Loucy (cell line): ENCODE measurements at regions not wholly inside any gene's neighbourhood (a gene's known extent, or its start where the extent isn't known, plus 50 kb on each side); places are given as distances from the start of the nearest gene placed in this dataset.

Source experiments
- H2AFZ ChIP-seq: fragments of 200-600 bp; sonication (generic); 2 replicates; pipeline ENCODE4 v1.6.0; 2016; ENCODE audit warnings: antibody characterized with exemption, mild to moderate bottlenecking, low read length, moderate library complexity
- H3F3A ChIP-seq: fragments of 200-600 bp; 2 replicates; pipeline ENCODE4 v1.6.0; 2016; ENCODE audit warnings: antibody characterized with exemption, low read depth, mild to moderate bottlenecking
- H3K27me3 ChIP-seq: fragments of 200-600 bp; sonication (generic); 2 replicates; pipeline ENCODE4 v1.6.1; 2014; ENCODE audit warnings: low read length, mild to moderate bottlenecking; ENCODE audit not compliant: insufficient read depth, poor library complexity, severe bottlenecking
- H3K36me3 ChIP-seq: fragments of 200-600 bp; sonication (generic); 2 replicates; pipeline ENCODE4 v1.6.1; 2016; ENCODE audit warnings: low read length; ENCODE audit not compliant: insufficient read depth
- H3K4me1 ChIP-seq: fragments of 200-600 bp; sonication (generic); 2 replicates; pipeline ENCODE4 v1.5.1; 2014; ENCODE audit warnings: low read length, mild to moderate bottlenecking; ENCODE audit not compliant: insufficient read depth, poor library complexity, severe bottlenecking
- H3K4me2 ChIP-seq: fragments of 200-600 bp; sonication (generic); 2 replicates; pipeline ENCODE4 v1.6.0; 2014; ENCODE audit warnings: antibody characterized with exemption, low read length, low read depth, mild to moderate bottlenecking; ENCODE audit not compliant: poor library complexity, severe bottlenecking
- H3K4me3 ChIP-seq: fragments of 200-600 bp; sonication (generic); 2 replicates; pipeline ENCODE4 v1.5.1; 2014; ENCODE audit warnings: low read length, mild to moderate bottlenecking, mixed read lengths; ENCODE audit not compliant: poor library complexity, severe bottlenecking
- H3K79me2 ChIP-seq: fragments of 200-600 bp; sonication (generic); 2 replicates; pipeline ENCODE4 v1.6.1; 2014; ENCODE audit warnings: low read length; ENCODE audit not compliant: insufficient read depth
- H3K9ac ChIP-seq: fragments of 200-600 bp; sonication (generic); 2 replicates; pipeline ENCODE4 v1.6.0; 2014; ENCODE audit warnings: mild to moderate bottlenecking, low read depth, low read length, moderate library complexity; ENCODE audit not compliant: poor library complexity, severe bottlenecking
- H3K9me2 ChIP-seq: fragments of 200-600 bp; sonication (generic); replicated peaks from 2 replicates; pipeline ENCODE4 v1.6.1; 2016; ENCODE audit warnings: low read depth, low read length, mixed read lengths
- H3K9me3 ChIP-seq: fragments of 200-600 bp; sonication (generic); 2 replicates; pipeline ENCODE4 v1.6.1; 2014; ENCODE audit warnings: mild to moderate bottlenecking, antibody characterized with exemption, low read length, low read depth; ENCODE audit not compliant: insufficient read depth
- H4K20me1 ChIP-seq: fragments of 200-600 bp; sonication (generic); 2 replicates; pipeline ENCODE4 v1.6.0; 2014; ENCODE audit warnings: antibody characterized with exemption, low read length, mild to moderate bottlenecking; ENCODE audit not compliant: insufficient read depth, poor library complexity, severe bottlenecking
- EZH2phosphoT487 ChIP-seq: fragments of 200-600 bp; IDR thresholded peaks from 2 replicates; pipeline ENCODE4 v1.6.1; 2018; ENCODE audit warnings: antibody characterized with exemption, mild to moderate bottlenecking, moderate library complexity, borderline replicate concordance
- TF ChIP-seq, protein P1 (sequence below): fragments of 200-600 bp; sonication (generic); conservative IDR thresholded peaks from 2 replicates; pipeline ENCODE4 v1.5.1; 2014; ENCODE audit warnings: mild to moderate bottlenecking, antibody characterized with exemption, low read length

DNA sequence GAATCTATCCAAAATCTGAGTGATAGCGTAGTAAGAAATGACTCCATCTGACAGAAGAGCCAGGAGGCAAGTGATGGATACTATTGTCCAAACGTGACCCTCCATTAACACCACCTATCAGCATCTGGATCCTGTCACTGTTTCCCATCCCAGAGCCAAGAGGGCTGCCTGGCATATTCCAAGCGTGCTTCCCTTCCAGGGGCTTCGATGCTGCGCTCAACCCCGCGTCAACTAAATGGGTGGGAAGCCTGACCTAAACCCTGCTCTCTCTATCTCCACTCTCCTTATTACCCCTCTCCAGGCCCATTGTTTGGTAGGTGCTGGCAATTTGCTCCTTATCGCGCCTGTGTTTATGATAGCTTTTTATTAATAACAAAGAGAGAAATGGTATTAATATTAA, 83.2 kb downstream of the NR2F2 start:
- no peaks in the 10 kb centered on the region for H3K79me2 ChIP-seq
- no peaks in the 10 kb centered on the region for H3K36me3 ChIP-seq
- no peaks in the 10 kb centered on the region for H3F3A ChIP-seq
- no peak for TF ChIP-seq EZH2phosphoT487
- TF ChIP-seq, protein P1, sequence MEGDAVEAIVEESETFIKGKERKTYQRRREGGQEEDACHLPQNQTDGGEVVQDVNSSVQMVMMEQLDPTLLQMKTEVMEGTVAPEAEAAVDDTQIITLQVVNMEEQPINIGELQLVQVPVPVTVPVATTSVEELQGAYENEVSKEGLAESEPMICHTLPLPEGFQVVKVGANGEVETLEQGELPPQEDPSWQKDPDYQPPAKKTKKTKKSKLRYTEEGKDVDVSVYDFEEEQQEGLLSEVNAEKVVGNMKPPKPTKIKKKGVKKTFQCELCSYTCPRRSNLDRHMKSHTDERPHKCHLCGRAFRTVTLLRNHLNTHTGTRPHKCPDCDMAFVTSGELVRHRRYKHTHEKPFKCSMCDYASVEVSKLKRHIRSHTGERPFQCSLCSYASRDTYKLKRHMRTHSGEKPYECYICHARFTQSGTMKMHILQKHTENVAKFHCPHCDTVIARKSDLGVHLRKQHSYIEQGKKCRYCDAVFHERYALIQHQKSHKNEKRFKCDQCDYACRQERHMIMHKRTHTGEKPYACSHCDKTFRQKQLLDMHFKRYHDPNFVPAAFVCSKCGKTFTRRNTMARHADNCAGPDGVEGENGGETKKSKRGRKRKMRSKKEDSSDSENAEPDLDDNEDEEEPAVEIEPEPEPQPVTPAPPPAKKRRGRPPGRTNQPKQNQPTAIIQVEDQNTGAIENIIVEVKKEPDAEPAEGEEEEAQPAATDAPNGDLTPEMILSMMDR = no peak
- H3K4me2 ChIP-seq = no peak overlapping the region
- H3K4me1 ChIP-seq = no peaks in the 10 kb centered on the region
- H3K9me3 ChIP-seq = no peaks in the 10 kb centered on the region
- no peaks in the 10 kb centered on the region for H4K20me1 ChIP-seq
- H3K9me2 ChIP-seq = no peaks in the 10 kb centered on the region
- H2AFZ ChIP-seq = no peak overlapping the region
- H3K27me3 ChIP-seq = no peaks in the 10 kb centered on the region
- no peak overlapping the region for H3K4me3 ChIP-seq
- H3K9ac ChIP-seq = no peak overlapping the region

DNA sequence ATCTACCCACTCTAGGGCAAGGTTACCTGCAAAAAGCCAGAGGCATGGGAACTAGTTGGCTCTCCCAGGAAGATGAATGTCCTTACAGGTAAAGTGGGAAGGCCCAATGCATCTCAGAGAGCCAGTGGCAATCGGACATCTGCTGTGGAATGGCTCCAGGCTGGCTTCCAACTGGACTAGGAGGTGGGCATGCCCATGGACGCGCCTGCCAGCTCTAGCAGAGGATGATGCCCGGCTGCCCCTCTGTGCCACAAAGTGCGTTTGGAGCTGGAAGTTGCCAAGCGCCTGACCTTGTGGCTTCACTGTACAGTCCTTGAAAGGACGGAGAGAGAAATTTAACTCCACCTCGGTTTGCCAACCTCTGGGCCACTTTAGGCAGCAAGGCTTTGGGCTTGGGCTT, 84.4 kb downstream of the NR2F2 start:
- Histone ChIP-seq H3K9me3 (no peaks in the 10 kb centered on the region), H4K20me1 (no peaks in the 10 kb centered on the region), H3K9me2 (no peaks in the 10 kb centered on the region), H3K4me1 (no peaks in the 10 kb centered on the region), H3K9ac (no peak overlapping the region), H3K27me3 (no peaks in the 10 kb centered on the region), H2AFZ (no peak overlapping the region), H3K4me2 (no peak overlapping the region), H3K36me3 (no peaks in the 10 kb centered on the region), H3F3A (no peaks in the 10 kb centered on the region), H3K4me3 (no peak overlapping the region), H3K79me2 (no peaks in the 10 kb centered on the region)
- no peak for TF ChIP-seq EZH2phosphoT487
- TF ChIP-seq, protein P1 = no peak

DNA sequence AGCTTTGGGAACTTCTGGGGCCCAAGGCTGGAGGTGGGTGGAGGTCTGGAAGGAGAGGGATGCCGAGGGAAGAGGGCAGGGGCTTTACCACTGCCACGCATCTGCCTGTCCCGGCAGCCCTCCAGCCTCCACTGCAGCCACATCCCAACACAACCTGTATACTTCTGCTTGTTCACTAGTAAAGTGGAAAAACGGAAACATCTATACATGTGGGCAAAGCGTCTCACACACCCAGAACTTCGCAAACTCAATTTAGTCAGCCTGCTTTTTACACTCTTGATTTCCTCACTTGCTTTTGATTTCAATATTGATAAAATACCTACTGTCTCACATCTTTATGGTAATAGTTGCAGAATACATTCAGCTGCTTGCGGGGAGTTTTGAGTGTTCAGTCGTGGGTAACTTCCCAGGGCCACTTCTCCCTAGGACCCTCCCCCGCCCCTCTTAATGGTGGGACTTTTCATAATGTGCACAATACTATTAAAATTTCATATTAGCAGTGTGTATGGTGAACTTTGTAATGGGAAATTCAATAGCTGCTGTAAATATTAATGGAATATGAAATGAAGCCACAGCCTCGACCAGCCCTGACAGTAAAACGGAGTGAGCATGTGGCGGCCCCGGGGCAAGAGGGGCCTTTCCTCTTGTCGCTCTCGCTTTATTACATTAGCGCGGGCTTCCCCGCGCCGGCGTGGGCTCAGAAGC, 85.2 kb downstream of the NR2F2 start:
- Histone ChIP-seq H3K9me2 (no peaks in the 10 kb centered on the region), H3K4me2 (no peak overlapping the region), H2AFZ (no peak overlapping the region), H3K9ac (no peak overlapping the region), H3K4me3 (no peak overlapping the region), H3F3A (no peaks in the 10 kb centered on the region), H4K20me1 (no peaks in the 10 kb centered on the region), H3K9me3 (no peaks in the 10 kb centered on the region), H3K4me1 (no peaks in the 10 kb centered on the region), H3K36me3 (no peaks in the 10 kb centered on the region), H3K79me2 (no peaks in the 10 kb centered on the region), H3K27me3 (no peaks in the 10 kb centered on the region)
- TF ChIP-seq EZH2phosphoT487 = no peak
- TF ChIP-seq, protein P1 = no peak
